ENCODE measurements at regions not wholly inside any gene's neighbourhood (a gene's known extent, or its start where the extent isn't known, plus 50 kb on each side); places are given as distances from the start of the nearest gene placed in this dataset.

DNA sequence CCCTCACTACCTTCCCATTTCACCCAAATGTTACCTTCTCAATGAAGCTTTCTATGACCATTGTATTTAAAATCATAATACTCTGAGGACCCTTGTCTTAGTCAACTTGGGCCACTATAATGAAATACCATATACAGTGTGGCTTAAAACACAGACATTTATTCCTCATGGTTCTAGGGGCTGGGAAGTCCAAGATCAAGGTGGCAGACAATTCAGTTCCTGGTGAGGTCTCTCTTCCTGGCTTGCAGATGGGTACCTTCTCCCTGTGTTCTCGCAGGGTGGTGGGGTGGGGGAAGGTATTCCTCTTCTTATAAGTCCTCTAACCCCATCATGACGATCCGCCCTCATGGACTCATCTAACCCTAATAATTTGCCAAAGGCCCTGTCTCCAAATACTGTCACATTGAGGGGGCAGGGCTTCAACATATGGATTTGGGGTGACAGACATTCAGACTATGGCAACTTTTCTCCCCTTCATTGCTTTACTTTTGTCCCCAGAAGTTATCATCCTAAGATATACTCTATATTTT lies 163.7 kb upstream of the PWP1 start:
- DNase-seq (ENCODE audit: low spot score): no peak

- no peak for DNase-seq (ENCODE audit: low spot score)
Measured at GRCh38 chr12:107522692-107523477, 162.7 kb upstream of the PWP1 start.

- DNase-seq (ENCODE audit: low spot score): no peak
Measured at GRCh38 chr12:107523775-107524535, 161.6 kb upstream of the PWP1 start.

DNA sequence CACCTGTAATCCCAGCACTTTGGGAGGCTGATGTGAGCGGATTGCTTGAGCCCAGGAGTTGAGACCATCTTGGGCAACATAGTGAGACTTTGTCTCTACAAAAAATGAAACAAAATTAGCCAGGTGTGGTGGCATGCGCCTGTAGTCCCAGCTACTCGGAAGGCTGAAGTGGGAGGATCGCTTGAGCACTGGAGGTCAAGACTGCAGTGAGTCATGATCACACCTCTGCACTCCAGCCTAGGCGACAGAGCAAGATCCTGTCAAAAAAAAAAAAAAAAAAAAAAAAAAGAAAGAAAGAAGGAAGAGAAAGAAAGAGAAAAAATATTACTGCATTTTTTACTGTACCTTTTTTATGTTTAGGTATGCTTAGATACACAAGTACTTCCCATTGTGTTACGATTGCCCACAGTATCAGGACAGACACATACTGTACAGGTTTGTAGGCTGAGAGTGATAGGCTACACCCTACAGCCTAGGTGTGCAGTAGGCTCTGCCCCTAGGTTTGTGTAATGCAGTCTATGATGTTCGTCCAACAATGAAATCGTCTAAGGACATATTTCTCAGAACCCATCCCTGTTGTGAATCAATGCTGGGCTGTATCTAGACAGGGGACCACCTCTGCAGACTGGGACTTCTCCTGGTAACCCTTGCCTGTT lies 160.4 kb upstream of the PWP1 start:
- DNase-seq (ENCODE audit: low spot score): no peak

GRCh38 chr12:107525719-107526554 lies 159.7 kb upstream of the PWP1 start:
- no peak for DNase-seq (ENCODE audit: low spot score)

DNA sequence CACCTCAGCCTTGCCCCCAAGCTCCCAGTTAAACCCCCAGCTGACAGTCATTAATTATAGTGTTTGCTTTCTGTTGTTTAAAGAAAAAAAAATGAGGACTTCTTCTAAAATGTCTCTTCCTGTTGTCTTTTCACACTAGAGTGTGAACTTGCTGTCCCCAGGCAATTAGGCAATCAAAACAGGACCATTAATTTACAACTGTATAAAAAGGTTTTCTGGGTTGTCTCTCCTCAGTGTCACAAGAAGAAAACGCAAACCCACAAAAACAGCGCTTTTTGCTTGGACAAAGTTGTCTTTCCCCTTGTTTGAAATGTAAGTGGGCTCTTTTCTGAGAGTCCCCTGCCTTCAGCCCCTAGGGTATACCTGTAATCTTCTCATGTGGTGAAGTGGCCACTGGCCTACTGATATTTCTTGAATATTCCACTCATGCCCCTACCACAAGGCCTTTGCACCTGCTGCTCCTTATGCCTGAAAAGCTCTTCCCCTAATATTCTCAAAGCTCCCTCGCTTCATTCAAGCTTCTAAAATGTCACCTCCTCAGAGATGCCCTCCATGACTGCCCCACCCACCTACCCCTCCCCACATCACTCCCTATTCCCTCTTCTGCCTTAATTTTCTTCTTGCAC lies 158.9 kb upstream of the PWP1 start:
- DNase-seq (ENCODE audit: low spot score): no peak

DNA sequence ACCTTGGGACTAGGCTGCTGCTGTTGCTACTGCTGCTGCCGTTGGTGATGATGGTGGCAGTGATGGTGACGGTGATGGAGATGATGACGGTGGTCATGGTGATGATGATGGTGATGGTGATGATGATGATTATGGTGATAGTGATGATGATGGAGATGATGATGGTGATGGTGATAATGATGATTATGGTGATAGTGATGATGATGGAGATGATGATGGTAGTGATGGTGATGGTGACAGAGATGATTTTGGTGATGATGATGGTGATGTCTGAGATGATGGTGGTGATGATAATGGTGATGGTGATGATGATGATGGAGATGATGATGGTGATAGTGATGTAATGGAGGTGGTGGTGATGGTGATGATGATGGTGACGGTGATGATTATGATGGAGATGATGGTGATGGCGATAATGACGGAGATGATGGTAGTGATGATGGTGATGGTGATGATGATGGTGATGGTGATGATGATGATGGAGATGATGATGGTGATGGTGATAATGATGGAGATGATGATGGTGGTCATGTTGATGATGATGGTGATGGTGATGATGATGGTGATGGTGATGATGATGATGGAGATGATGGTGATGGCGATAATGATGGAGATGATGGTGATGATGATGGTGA lies 156.8 kb upstream of the PWP1 start:
- no peak for DNase-seq (ENCODE audit: low spot score)

DNA sequence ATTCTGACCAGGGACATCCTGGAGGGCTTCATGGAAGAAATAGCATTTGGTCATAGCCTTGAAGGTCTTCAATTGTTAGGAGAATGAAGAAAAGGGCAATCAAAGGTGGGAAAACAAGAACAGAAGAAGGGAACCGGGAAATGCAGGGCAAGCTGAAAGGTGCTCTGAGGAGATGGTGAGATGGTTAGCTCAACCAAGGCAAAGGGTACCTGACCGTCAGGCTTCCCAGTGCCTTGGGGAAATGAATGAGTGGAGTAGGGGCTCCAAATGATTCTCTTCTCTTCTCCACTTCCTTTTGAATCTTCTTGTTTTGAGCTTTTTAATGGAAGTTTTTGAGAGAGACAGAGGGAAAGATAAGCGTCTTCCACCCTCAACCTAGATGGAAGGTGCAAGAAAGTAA lies 155.6 kb upstream of the PWP1 start:
- DNase-seq (ENCODE audit: low spot score): no peak

GRCh38 chr12:107530701-107531100 lies 154.9 kb upstream of the PWP1 start:
- DNase-seq (ENCODE audit: low spot score): no peak

GRCh38 chr12:107533218-107533617 lies 152.4 kb upstream of the PWP1 start:
- no peak for DNase-seq (ENCODE audit: low spot score)

GRCh38 chr12:107536613-107537012 lies 149.0 kb upstream of the PWP1 start:
- DNase-seq (ENCODE audit: low spot score): no peak

DNA sequence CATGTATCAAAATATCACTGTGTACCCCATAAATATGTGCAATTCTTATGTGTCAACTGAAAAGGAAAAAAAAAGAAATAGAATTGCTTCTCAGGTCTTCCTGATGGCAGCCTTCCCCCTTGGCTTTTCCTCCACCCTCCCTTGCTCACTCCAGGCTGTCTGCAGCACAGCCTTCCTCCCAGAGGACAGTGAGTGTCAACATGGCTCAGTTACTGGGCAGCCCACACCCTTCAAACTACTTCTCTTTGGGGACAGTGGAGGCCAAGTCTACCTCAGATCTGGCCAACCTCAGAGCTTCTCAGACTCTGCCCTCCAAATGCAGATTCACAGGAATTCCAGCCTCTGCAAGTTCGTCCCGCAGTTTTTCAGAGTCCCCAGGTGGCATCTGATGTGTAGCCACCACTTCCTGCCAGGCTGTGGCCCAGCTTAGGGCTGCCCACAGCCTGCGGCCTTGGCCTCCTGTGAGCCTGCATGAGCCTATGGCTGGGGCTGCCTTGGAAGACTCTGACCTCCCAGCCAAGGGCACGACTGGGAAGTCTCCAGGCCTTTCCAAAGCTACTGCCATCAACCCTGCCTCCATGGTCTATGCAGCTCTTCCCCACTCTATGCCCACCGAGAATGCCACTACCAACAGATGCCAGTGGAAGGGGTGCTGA lies 148.0 kb upstream of the PWP1 start:
- DNase-seq (ENCODE audit: low spot score): no peak

DNA sequence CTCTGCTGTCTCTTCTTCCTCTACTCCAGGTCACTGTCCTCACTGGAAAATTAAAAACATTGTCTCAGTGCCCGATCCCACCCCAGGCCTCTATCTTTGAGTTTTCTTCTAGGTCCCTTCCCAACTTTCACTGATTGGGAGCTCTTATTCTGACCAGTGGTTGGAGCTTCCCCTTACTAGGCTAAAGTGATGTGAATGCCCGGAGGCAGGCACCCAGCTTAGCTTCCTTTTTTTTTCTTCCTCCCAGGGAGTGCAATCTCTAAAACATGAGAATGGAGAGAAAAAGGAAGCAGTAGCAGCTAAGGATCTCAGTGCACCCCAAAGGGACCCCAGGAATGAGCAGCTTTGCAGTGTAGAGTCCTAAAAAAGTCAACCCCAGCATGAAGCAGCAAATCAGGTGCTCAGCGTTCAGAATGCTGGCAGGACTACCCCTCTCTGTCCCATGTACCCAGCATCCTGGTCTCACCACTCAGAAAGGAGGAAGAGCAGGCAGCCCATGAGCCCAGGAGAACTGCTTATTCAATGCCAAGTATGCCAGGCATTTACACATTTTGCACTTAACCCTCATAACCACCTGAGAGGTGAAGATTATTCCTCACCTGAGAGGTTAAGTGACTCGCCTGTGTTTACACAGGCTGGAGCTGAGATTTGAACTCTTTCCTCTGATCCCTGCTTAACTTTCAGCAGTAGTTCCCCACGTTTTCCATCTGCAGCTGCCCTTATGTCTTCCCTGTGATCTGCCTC lies 146.2 kb upstream of the PWP1 start:
- DNase-seq (ENCODE audit: low spot score): no peak

- no peak for DNase-seq (ENCODE audit: low spot score)
Measured at GRCh38 chr12:107541001-107541705, 144.4 kb upstream of the PWP1 start.

- DNase-seq (ENCODE audit: low spot score): no peak
Measured at GRCh38 chr12:107543416-107543815, 142.2 kb upstream of the PWP1 start.

GRCh38 chr12:107543841-107544240 lies 141.8 kb upstream of the PWP1 start:
- DNase-seq (ENCODE audit: low spot score): no peak

GRCh38 chr12:107544937-107545336 lies 140.7 kb upstream of the PWP1 start:
- no peak for DNase-seq (ENCODE audit: low spot score)

GRCh38 chr12:107545737-107546353 lies 139.8 kb upstream of the PWP1 start:
- DNase-seq (ENCODE audit: low spot score): no peak
